Glutamatergic neuron (in vitro differentiated cells): ENCODE measurements at regions not wholly inside any gene's neighbourhood (a gene's known extent, or its start where the extent isn't known, plus 50 kb on each side); places are given as distances from the start of the nearest gene placed in this dataset.

Source experiments
- DNase-seq: peaks from one replicate; pipeline ENCODE4 v3.0.0; 2022
- H3K27ac Mint-ChIP-seq: one replicate; pipeline ENCODE4 v1.8.0; 2020; ENCODE audit warnings: mild to moderate bottlenecking, mixed read lengths, inconsistent platforms; ENCODE audit not compliant: unreplicated experiment
- H3K27me3 Mint-ChIP-seq: one replicate; pipeline ENCODE4 v1.8.0; 2020; ENCODE audit warnings: mild to moderate bottlenecking, moderate library complexity, mixed read lengths, inconsistent platforms; ENCODE audit not compliant: unreplicated experiment
- H3K36me3 Mint-ChIP-seq: one replicate; pipeline ENCODE4 v1.8.0; 2020; ENCODE audit warnings: mild to moderate bottlenecking, mixed read lengths, inconsistent platforms; ENCODE audit not compliant: unreplicated experiment
- H3K4me1 Mint-ChIP-seq: one replicate; pipeline ENCODE4 v1.8.0; 2020; ENCODE audit warnings: mild to moderate bottlenecking, low read depth, mixed read lengths, inconsistent platforms; ENCODE audit not compliant: unreplicated experiment
- H3K4me3 Mint-ChIP-seq: one replicate; pipeline ENCODE4 v1.8.0; 2020; ENCODE audit warnings: mild to moderate bottlenecking, mixed read lengths, inconsistent platforms; ENCODE audit not compliant: unreplicated experiment
- H3K9me3 Mint-ChIP-seq: one replicate; pipeline ENCODE4 v1.8.0; 2020; ENCODE audit warnings: mild to moderate bottlenecking, moderate library complexity, mixed read lengths, inconsistent platforms; ENCODE audit not compliant: unreplicated experiment
- TF ChIP-seq, protein P1 (sequence below): fragments of 200-600 bp; sonication (generic); IDR thresholded peaks from one replicate; pipeline ENCODE4 v1.5.0; 2021; ENCODE audit not compliant: partially characterized antibody, unreplicated experiment

DNA sequence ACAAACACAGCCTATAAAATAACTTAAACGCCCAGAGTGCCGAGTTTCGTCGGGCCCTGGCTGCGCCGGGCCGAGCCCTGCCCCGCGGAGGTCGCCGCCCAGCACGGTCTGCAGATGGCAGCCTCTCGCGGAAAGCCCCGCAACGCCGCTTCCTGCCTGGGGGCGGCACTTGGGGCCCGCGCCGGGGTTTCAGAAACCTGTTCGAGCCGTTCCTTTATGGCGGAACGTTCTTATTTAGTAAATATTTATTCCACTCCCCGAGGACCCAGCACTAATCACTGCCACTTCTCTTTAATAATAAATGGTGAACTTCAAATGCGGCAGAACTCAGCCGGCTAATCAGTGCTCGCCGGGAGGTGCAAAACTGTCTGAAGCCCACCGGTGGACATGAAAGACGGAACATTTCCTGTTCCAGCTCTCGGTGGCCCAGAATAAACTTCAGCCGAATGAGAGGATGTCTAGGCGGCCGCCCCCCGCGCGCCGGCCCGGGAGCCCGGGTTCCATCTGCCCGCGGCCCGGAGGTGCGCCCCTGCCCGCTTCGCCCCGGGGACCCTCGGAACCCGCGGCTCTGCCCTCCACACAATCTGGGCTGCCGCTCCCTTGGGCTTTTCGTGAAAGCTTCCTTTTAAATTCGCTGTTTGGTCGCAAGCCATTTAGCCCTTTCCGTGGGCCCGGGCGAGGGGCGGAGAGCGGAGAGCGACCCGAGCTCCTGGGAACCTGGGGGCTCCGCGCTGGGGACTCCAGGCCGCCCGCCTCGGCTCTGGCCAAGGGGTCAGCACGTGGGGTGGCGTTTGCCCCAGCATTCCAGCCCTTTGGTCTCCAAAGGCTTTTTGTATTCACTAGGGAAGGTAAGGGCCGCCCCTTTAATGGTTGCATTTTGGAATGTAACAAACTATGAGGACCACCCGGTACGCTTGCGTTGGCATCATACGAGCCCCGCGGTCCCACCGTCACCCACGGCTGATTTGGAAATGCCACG lies 110.8 kb upstream of the ATP11B start:
- peak overlapping the region; percentile 93 for H3K4me3 Mint-ChIP-seq
- H3K4me1 Mint-ChIP-seq = peaks cover 6% of the 10 kb centered on the region
- TF ChIP-seq, protein P1, sequence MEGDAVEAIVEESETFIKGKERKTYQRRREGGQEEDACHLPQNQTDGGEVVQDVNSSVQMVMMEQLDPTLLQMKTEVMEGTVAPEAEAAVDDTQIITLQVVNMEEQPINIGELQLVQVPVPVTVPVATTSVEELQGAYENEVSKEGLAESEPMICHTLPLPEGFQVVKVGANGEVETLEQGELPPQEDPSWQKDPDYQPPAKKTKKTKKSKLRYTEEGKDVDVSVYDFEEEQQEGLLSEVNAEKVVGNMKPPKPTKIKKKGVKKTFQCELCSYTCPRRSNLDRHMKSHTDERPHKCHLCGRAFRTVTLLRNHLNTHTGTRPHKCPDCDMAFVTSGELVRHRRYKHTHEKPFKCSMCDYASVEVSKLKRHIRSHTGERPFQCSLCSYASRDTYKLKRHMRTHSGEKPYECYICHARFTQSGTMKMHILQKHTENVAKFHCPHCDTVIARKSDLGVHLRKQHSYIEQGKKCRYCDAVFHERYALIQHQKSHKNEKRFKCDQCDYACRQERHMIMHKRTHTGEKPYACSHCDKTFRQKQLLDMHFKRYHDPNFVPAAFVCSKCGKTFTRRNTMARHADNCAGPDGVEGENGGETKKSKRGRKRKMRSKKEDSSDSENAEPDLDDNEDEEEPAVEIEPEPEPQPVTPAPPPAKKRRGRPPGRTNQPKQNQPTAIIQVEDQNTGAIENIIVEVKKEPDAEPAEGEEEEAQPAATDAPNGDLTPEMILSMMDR = peak; percentile 35
- H3K9me3 Mint-ChIP-seq = no peaks in the 10 kb centered on the region
- no peaks in the 10 kb centered on the region for H3K27me3 Mint-ChIP-seq
- peak; percentile 85 for DNase-seq
- H3K36me3 Mint-ChIP-seq = no peaks in the 10 kb centered on the region
- H3K27ac Mint-ChIP-seq = peak overlapping the region; percentile 28

DNA sequence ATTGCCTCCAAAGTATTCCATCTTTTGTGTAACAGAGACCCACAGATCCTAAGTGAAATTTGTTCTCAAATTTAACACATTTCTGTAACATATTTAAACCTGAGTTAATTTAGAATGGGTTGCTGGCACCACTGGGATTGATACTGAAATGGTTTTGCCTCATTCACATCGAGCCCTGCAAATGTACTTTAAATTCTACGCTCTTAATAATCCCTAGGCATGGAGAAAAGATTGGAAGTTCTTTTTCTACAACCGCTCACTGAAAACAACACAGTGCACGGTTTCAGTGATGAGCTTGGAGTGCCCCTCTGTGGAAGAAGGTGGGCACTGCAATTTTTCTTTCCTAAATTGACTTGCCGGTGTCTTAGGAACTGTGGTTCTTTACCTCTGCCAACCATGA lies 109.9 kb upstream of the ATP11B start:
- H3K36me3 Mint-ChIP-seq = no peaks in the 10 kb centered on the region
- H3K27ac Mint-ChIP-seq = no peak overlapping the region
- peak; percentile 72 for DNase-seq
- H3K4me3 Mint-ChIP-seq = peak overlapping the region; percentile 77
- no peaks in the 10 kb centered on the region for H3K27me3 Mint-ChIP-seq
- H3K4me1 Mint-ChIP-seq = peaks cover 6% of the 10 kb centered on the region
- no peaks in the 10 kb centered on the region for H3K9me3 Mint-ChIP-seq
- TF ChIP-seq, protein P1 = peak; percentile 78

GRCh38 chr3:182683858-182684257 lies 109.4 kb upstream of the ATP11B start:
- H3K36me3 Mint-ChIP-seq = no peaks in the 10 kb centered on the region
- H3K27ac Mint-ChIP-seq = no peak overlapping the region
- H3K4me3 Mint-ChIP-seq = no peak overlapping the region
- TF ChIP-seq, protein P1 = peak; percentile 17
- no peaks in the 10 kb centered on the region for H3K27me3 Mint-ChIP-seq
- H3K4me1 Mint-ChIP-seq = peaks cover 6% of the 10 kb centered on the region
- H3K9me3 Mint-ChIP-seq = no peaks in the 10 kb centered on the region
- DNase-seq = no peak

DNA sequence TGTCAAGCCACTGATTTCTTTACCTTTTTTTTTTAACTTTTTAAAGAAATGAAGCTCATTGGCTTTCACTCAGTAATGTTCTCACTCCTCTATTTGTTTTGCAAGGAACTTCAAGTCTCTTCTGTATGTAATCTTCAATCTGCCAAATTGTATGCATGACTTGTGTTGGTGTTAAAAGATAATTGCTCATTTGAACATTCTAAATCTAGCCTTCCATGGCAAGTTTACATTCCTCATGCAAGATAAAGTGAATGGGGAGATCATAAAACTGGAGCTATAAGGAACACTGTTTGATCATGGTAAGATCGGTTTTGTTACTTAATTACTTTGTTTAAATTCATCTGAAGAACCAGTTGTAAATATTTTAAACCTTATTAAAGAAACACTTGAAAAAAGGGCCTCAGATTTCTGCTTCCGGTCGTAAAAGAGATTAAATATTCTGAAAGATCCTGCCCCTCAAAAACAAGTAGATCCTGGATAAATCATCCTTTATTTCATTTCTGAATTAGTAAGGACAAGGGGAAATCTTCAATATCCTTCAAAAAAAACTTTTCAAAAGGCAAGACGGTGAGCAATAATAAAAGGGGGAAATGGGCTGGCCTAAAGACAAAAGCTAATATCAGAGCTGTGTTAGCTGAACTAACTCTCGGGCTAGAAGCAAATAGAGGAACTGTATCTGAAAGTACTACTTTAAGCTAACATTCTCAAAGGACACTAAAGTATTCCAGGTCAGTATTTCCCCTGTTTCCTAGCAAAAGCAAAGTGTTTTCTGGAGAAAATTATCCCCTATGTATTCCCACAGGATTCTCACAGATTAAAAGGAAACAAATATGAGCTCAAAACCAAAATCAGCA lies 107.0 kb upstream of the ATP11B start:
- no peak for DNase-seq

More for the DNA sequence above, 107.0 kb upstream of the ATP11B start:
- no peak overlapping the region for H3K4me3 Mint-ChIP-seq
- H3K36me3 Mint-ChIP-seq = no peaks in the 10 kb centered on the region
- TF ChIP-seq, protein P1 = no peak
- H3K27ac Mint-ChIP-seq = no peak overlapping the region
- H3K9me3 Mint-ChIP-seq = no peaks in the 10 kb centered on the region
- no peaks in the 10 kb centered on the region for H3K27me3 Mint-ChIP-seq
- peaks cover 9% of the 10 kb centered on the region for H3K4me1 Mint-ChIP-seq
